Activated CD8-positive, alpha-beta memory T cell treated with anti-CD3 and anti-CD28 coated beads for 36 hours (primary cell): ENCODE measurements at regions not wholly inside any gene's neighbourhood (a gene's known extent, or its start where the extent isn't known, plus 50 kb on each side); places are given as distances from the start of the nearest gene placed in this dataset.

Experiments
- CTCF ChIA-PET: fragments of 350-600 bp; sonication (Branson Sonifier 250); formaldehyde crosslinking; loops from one replicate; lab custom pipeline; 2021; ENCODE audit warnings: antibody characterized with exemption; lab: Charles Lee
- POLR2A ChIA-PET: fragments of 350-600 bp; sonication (Branson Sonifier 250); formaldehyde crosslinking; loops from one replicate; lab custom pipeline; 2021; ENCODE audit warnings: antibody characterized with exemption; lab: Charles Lee

DNA sequence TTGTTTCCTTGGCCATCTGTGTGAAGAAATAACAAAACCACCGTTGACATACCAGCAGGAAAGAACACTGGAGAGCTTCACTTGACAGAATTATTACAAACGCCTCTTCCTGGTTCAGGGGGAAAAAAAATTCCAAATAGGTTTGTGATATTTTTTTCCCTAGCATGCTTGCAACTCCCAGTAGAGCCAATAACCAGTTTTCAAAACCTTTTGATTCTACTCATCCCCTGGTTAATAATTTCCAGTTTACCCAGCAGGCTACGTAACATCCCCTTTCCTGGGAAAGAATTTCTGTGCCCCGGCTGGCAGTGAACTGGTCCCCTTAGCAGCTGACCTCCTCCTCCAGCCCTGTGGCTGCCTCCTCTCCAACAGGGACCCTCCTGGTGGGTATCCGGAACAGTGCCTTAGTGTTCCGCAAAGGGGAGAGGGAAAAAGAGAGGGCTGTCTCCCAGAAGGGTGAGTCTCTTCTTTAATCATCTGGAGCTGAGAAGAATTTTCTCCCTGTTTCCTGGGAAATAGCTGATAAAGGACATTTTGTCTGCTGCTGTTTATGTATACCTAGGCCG lies 72.8 kb upstream of the BOD1 start:
- POLR2A ChIA-PET: no interaction called here
- CTCF ChIA-PET: no interaction called here

GRCh38 chr5:173689737-173690360 lies 73.4 kb upstream of the BOD1 start:
- ChIA-PET POLR2A (no interaction called here), CTCF (no interaction called here)

- ChIA-PET POLR2A (no interaction called here), CTCF (no interaction called here)
Observed at GRCh38 chr5:173691931-173692330, 75.5 kb upstream of the BOD1 start.

DNA sequence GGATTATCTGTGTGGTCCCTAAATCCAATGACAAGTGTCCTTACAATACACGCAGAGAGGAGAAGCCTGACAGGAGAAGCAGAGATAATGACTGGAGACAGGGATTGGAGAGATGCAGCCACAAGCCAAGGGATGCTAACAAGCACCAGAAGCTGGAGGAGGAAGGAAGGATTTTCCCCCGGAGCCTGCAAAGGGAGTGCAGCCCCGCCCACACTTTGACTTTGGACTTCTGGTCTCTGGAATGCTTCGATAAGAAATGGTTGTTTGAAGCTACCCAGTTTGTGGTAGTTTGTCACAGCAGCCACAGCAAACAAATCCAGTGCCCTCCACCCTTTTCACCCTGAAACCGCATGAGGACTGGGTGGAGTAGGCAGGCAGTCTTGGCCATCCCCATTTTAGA lies 77.2 kb upstream of the BOD1 start:
- ChIA-PET CTCF (no interaction called here), POLR2A (no interaction called here)

DNA sequence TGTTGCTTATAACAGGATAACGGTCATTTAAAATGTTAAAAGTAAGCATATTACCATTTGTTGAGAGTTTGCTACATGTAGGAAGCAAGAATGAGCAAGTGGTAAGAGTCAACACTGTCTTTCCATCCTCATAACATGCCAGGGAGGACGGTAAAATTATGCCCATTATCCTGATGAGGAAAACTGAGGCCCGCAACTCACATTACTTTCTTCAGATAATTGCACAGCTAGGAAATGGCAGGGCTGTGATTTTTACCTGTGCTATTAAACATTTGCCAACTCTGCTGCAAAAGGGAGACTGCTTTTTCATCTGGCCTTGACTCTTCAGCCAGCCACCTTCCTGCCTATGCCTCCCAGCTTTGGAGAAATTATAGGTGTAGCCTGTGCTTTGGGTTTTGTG lies 79.8 kb upstream of the BOD1 start:
- CTCF ChIA-PET: no interaction called here
- POLR2A ChIA-PET: no interaction called here

DNA sequence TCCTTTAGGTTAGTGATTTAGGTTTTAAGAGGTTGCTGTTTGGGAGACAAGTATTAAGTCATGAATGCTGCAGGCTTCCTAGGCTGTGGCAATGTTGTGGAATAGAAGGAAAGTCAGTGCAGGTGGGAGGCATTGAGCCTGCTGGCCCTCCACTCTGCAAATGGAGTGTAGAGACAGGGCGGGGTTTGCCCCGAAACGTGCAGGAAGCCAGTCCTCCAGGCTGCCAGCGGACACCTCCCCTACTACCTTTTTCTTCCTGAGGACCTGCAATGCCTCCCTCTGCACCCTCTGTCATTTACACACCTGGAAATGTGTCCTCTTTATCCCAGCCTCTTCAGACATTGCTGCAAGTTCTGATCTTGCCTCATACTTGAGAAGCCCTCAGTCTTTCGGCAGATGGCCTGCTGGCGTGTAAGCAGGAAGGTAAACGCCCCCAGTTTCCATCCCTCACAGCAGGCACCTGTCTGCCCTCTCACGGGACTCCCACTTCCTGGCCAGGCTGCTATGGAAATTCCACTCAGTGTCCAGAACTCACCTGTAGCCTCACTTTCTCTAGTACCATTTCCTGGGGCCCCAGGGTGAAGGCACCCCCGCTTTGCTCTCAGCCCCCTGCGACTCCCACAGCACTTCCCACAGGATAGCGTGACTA lies 81.6 kb upstream of the BOD1 start:
- ChIA-PET POLR2A (interaction anchor here (0.6 kb wide), 1 partner anchor 29 kb away, joined by 3 read pairs; no protein-coding TSS in a partner anchor), CTCF (no interaction called here)

- CTCF ChIA-PET: interaction anchor here (0.7 kb wide), 1 partner anchor 346 kb away, joined by 3 read pairs; the partner anchor contains the start of gene NSG2
- POLR2A ChIA-PET: no interaction called here
Observed at GRCh38 chr5:173699966-173700365, 83.5 kb upstream of the BOD1 start.

- CTCF ChIA-PET: no interaction called here
- POLR2A ChIA-PET: no interaction called here
Observed at GRCh38 chr5:173703466-173703865, 87.0 kb upstream of the BOD1 start.

DNA sequence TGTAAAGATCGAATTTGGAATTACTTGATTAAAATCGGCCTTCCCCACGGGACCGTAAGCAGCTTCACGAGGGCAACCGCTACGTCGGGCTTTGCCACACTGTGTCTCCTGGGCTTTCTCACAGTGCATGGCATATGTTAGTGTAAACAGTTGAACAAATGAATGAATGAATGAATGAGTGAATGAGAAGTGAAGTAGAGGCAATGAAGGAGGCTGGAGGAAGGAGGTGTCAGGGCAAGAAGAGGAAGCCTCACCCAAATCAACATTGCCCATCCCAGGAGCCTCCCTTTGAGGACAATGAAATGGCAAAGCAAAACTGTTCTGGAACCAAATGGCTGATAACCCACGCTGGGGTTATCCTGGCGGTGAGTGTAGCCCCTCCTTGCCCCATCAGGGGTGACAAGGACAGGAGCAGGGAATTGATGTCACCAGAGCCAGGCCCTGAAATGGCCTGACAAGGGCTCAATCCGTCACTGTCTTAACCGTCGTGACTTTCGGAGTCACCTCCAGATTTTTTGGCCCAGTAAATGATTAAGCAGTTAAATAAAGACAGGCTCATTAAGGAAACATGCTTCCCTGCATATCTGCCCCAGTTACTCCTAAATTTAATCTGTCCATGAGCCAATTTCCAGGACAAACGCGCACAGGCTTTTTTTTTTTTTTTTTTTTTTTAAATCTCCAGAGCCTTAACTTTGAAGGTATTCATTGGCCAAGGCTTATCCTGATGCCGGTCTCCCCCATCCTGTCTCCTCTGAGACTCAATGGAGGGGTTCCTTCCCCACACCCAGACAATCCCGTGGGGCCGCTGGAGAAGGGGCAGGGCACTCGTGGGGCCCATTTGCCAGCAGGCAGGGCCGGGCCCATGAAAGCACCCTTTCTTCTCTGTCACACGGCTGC lies 88.4 kb upstream of the BOD1 start:
- ChIA-PET CTCF (no interaction called here), POLR2A (no interaction called here)

DNA sequence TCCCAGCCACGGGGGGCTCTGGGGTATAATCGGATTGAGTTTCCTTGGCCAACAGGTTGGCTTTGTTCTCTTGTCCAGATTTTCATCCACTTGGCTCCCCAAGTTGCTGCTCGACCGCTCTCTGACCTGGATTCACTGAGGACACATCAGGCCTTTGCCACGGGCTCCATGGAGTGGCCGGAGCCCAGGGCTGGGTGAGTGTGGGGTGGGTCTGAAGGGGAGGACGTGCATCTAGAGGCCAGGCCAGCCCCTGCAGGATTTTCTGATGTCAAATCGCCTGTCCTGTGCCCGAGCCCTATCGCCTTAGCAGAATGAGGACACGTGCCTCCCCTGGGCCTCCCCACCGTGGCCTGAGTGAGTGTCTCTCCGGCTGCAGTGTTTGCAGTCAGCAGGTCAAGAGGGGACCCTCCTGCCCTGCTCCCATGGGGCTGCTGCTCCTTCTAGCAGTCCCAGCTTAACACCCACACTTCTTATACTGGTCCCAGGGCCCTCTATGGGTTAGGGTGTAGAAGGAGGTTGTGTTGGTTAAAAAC lies 89.1 kb upstream of the BOD1 start:
- ChIA-PET POLR2A (no interaction called here), CTCF (no interaction called here)

GRCh38 chr5:173706700-173707099 lies 90.2 kb upstream of the BOD1 start:
- CTCF ChIA-PET: no interaction called here
- POLR2A ChIA-PET: interaction anchor here (0.6 kb wide), 1 partner anchor 65 kb away, joined by 3 read pairs; no protein-coding TSS in a partner anchor

GRCh38 chr5:173707392-173707791 lies 90.9 kb upstream of the BOD1 start:
- POLR2A ChIA-PET: no interaction called here
- CTCF ChIA-PET: no interaction called here

DNA sequence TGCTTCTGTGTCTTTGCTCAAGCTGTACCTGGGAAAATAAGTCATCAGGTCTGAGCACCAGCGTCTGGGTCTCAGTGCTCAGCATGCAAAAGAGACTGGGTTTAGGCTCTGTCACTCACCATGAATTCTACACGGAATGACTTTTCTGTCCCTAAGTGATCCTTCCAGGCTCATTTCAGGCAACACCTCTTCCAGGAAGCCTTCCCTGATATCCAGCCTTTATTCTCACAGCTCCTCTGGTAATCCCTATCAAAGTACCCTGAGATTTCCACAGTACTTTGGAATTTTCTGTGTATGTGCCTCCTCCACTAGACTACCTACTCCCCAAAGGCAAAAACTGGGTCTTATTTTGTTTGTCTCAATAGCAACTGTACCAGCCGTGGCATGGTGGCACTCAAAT lies 92.7 kb upstream of the BOD1 start:
- ChIA-PET CTCF (no interaction called here), POLR2A (no interaction called here)

- POLR2A ChIA-PET: no interaction called here
- CTCF ChIA-PET: no interaction called here
Observed at GRCh38 chr5:173709761-173710160, 93.3 kb upstream of the BOD1 start.

DNA sequence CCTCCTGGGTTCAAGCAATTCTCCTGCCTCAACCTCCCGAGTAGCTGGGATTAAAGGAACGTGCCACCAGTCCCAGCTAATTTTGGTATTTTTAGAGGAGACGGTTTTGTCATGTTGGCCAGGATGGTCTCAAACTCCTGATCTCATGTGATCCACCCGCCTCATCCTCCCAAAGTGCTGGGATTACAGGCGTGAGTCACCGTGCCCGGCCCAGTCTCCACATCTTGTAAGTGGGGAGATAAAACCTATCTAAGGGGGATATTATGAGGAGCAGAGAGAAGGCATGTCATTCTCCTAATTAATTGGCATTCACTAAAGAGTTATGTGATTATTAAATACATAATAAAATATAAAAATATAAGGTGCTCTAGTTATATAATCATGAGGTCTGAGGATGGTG lies 94.1 kb upstream of the BOD1 start:
- POLR2A ChIA-PET: no interaction called here
- CTCF ChIA-PET: no interaction called here

GRCh38 chr5:173711466-173711865 lies 95.0 kb upstream of the BOD1 start:
- POLR2A ChIA-PET: no interaction called here
- CTCF ChIA-PET: no interaction called here

DNA sequence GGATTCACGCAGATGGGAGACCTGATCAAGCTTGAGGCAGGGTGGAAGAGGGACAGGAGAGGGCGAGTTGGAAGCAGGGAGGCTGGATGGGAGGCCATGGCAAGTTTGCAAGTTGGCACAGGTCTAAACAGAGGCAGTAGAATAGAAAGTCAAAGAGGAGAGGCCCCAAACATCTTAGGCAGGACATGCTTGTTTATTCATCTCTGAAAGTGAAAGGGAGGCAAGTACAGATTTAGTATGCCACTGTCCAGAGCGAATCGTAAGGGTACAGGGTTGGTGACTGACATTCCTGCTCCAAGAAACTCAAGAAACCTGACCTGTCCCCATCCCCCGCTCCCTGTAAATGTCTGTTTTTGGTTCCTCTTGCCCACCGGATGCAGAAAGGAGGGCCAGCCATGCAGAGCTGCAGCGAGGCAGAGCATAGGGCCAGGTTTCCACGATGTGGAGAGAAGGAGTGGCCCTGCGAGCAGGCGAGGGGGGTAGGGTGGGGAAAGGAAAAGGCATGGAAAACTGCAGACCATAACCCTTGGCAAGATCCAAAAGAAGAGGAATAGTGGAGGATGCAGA lies 96.2 kb upstream of the BOD1 start:
- POLR2A ChIA-PET: no interaction called here
- CTCF ChIA-PET: no interaction called here

DNA sequence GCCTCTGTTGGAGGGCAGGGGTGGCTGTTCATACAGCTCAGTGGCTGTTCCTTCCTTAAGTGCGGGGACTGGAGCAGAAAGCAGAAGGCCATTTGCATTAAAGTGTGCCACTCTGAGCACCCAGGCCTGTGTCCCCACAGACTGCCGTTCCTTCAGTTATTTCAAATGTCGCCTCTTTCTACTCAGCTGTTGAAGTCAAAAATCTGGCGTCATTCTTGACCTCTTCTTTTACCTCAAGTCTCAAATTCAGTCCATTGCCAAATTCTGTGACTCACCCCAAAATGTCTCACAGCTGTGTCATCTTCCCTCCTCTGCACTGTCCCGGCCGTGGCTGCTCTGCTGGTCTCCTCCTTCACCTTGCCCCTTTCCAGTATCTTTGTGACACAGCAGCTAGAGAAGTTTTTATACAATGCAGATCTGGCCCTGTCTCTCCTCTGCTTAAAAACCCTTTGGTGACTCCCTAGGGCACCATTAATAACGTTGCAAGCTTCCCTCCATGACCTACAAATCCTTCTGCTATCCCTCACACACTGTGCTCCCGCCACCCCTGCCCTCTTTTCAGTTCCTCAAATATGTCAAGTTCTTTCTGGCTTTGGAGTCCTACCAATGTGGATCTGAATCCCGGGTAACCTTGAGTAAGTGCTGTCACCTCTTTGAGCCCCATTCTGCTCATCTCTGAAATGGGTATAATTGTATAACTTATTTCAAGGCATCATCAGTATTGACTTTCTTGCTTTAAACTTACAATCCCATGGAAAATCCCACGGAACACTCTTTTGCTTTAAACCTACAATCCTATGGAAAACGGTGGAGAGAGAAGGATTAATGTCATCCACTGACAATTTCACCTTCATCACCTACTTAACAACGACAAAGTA lies 98.3 kb upstream of the BOD1 start:
- ChIA-PET POLR2A (no interaction called here), CTCF (no interaction called here)

- CTCF ChIA-PET: no interaction called here
- POLR2A ChIA-PET: no interaction called here
Observed at GRCh38 chr5:173715607-173716006, 99.2 kb upstream of the BOD1 start.
